A549 (cell line): ENCODE measurements at regions not wholly inside any gene's neighbourhood (a gene's known extent, or its start where the extent isn't known, plus 50 kb on each side); places are given as distances from the start of the nearest gene placed in this dataset.

Source experiments
- CHD2 ChIP-seq: fragments of 150-350 bp; IDR thresholded peaks from 2 replicates; pipeline ENCODE4 v1.6.1; 2014; ENCODE audit warnings: low read length; ENCODE audit not compliant: partially characterized antibody
- CTCF ChIP-seq: fragments of >200 bp; sonication (Bioruptor Twin); formaldehyde crosslinking; IDR thresholded peaks from 3 replicates; pipeline ENCODE4 v1.5.1; 2016
- ESRRA ChIP-seq: fragments of 150-350 bp; IDR thresholded peaks from 2 replicates; pipeline ENCODE4 v1.6.1; 2014; ENCODE audit warnings: mild to moderate bottlenecking, low read length, borderline replicate concordance
- KDM1A ChIP-seq: fragments of 200-600 bp; sonication (generic); IDR thresholded peaks from 2 replicates; pipeline ENCODE4 v1.6.1; 2016; ENCODE audit warnings: low read depth, mild to moderate bottlenecking
- MAFK ChIP-seq: fragments of 450-650 bp; IDR thresholded peaks from 2 replicates; pipeline ENCODE4 v1.6.1; 2014; ENCODE audit not compliant: partially characterized antibody
- NFE2L2 ChIP-seq: fragments of 150-350 bp; conservative IDR thresholded peaks from 2 replicates; pipeline ENCODE4 v1.6.1; 2014; ENCODE audit warnings: low read length
- NR3C1 ChIP-seq: fragments of >200 bp; sonication (Bioruptor Twin); formaldehyde crosslinking; IDR thresholded peaks from 3 replicates; pipeline ENCODE4 v1.6.1; 2017
- POLR2A ChIP-seq: IDR thresholded peaks from 2 replicates; pipeline ENCODE4 v1.6.1; 2012; ENCODE audit warnings: mild to moderate bottlenecking, low read length
- RCOR1 ChIP-seq: fragments of 150-350 bp; IDR thresholded peaks from 2 replicates; pipeline ENCODE4 v1.6.1; 2014; ENCODE audit warnings: antibody characterized with exemption, low read length, low read depth
- REST ChIP-seq: fragments of 200-600 bp; sonication (generic); IDR thresholded peaks from 2 replicates; pipeline ENCODE4 v1.6.1; 2016; ENCODE audit warnings: antibody characterized with exemption, mild to moderate bottlenecking, moderate library complexity
- RNF2 ChIP-seq: fragments of 200-600 bp; sonication (generic); IDR thresholded peaks from 2 replicates; pipeline ENCODE4 v1.6.1; 2016; ENCODE audit warnings: low read depth, mild to moderate bottlenecking, antibody characterized with exemption, moderate library complexity, borderline replicate concordance
- TF ChIP-seq, protein P1 (sequence below): IDR thresholded peaks from 2 replicates; pipeline ENCODE4 v1.6.1; 2012
- TF ChIP-seq, protein P2 (sequence below): fragments of 250-450 bp; sonication (Bioruptor Pico); IDR thresholded peaks from 2 replicates; pipeline ENCODE4 v1.5.0; 2021; ENCODE audit warnings: mild to moderate bottlenecking, moderate library complexity, borderline replicate concordance

DNA sequence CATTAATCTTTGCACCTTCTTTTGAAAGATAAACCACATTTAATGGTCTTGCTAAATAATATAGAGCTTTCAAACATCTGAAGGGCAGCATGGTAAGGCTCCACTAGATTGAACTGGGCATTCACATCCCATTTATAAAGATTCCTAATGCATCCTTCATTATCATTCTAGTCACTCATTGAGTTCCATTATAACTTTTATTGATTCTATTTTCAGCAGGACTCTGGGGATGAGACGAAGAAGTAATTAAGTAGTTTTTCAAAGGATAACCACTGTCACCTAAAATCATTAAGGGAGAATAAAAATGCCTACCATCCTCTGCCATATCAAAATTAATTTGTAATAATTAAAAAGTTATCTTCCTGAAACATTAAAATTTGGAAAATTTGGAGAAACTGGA, 60.2 kb upstream of the CTNNA2 start:
- TF ChIP-seq NFE2L2, result no peak
- no peak for TF ChIP-seq CHD2
- TF ChIP-seq CTCF, result no peak
- no peak for TF ChIP-seq REST
- TF ChIP-seq KDM1A, result no peak
- no peak for TF ChIP-seq RCOR1
- TF ChIP-seq, protein P1, sequence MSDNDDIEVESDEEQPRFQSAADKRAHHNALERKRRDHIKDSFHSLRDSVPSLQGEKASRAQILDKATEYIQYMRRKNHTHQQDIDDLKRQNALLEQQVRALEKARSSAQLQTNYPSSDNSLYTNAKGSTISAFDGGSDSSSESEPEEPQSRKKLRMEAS, result no peak
- no peak for TF ChIP-seq POLR2A
- TF ChIP-seq ESRRA, result no peak
- TF ChIP-seq MAFK, result no peak
- TF ChIP-seq, protein P2, sequence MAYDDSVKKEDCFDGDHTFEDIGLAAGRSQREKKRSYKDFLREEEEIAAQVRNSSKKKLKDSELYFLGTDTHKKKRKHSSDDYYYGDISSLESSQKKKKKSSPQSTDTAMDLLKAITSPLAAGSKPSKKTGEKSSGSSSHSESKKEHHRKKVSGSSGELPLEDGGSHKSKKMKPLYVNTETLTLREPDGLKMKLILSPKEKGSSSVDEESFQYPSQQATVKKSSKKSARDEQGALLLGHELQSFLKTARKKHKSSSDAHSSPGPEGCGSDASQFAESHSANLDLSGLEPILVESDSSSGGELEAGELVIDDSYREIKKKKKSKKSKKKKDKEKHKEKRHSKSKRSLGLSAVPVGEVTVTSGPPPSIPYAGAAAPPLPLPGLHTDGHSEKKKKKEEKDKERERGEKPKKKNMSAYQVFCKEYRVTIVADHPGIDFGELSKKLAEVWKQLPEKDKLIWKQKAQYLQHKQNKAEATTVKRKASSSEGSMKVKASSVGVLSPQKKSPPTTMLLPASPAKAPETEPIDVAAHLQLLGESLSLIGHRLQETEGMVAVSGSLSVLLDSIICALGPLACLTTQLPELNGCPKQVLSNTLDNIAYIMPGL, result no peak
- no peak for TF ChIP-seq RNF2
- no peak for TF ChIP-seq NR3C1
